NCI-H187 treated with DMSO at 0.1 percent for 48 hours (cell line): ENCODE measurements at regions not wholly inside any gene's neighbourhood (a gene's known extent, or its start where the extent isn't known, plus 50 kb on each side); places are given as distances from the start of the nearest gene placed in this dataset.

Source experiments
- DNase-seq: peaks from one replicate; lab custom pipeline; 2025; lab: John Stamatoyannopoulos, UW

DNA sequence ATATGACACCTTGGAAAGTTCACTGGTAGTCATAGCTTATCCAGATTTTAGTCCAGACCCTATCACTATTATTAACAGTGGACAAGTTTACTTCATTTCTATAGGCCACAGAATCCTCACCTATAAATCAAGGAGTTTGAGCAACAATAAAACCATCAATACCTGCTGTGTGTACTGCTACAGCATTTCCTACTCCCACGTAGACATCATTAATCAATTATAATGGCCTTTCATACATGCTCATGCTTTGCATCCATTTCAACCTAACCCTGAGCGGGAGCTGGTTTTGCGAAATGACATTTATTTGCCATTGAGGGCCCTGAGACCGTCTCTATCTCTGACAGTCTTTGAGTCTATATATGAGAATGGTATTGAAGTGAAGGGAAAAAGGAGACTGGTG lies 312.3 kb downstream of the FAT3 start:
- DNase-seq: no peak

DNA sequence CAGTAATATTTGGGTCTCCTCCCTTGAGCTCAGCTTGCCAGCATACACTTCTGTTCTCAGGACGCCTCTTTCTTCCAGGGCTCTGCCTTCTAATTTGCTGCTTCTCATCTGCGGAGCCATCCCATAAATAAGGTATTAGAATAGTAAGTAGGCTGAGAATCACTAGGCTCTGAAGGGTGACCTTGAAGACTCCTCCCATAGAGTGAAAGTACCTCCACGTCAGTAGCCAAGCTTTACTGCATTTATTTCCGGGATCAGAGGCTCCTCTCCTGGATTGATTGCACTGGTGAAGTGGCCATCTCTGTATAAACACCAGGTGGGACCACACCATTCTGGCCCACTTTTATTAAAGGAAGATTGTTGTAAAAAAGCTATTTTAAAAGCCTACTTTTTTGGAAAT lies 315.5 kb downstream of the FAT3 start:
- DNase-seq: no peak

DNA sequence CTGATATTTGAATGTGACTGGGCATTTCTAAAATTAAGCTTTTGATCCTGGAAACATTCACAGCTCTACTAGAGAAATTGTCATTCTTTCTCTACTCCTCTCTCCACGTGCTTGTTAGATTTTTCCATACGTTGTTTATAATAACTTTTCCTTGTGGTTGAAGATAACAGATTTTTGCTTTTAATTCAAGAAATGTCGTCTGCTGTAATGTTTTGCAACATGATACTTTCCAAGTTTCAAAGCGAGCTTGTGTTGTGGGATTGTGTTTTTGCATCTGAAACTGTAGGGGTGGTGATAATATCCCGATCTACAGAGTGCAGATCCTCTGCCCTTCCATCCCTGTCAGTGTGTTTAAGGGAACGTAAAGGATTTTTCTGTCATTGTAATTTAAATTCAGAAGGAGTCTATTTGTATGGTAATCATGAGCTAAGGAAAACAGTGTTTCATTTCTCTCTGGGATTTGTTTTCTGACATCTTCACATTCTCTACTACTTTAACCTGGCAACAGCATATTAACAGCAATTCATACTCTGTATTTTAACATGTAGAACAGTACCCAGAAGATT lies 321.4 kb downstream of the FAT3 start:
- no peak for DNase-seq

DNA sequence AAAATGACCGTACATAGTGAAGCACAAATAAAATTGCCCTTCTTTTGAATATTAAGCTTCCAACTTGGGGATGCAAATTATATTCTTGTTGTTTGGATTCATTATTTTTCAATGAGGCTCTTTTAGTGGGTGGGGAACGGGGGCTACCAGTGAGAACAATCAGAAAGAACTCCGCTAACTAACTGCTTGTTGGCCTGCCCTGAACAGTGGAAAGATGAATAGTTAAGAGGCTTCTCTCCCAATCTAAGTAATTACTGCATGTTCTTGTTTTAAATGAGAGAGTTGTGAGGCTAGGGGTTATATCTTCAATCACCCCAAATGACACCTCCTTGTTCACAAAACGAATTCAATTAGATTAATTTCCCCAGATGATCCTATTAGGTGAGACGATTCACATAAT lies 322.0 kb downstream of the FAT3 start:
- DNase-seq: no peak

DNA sequence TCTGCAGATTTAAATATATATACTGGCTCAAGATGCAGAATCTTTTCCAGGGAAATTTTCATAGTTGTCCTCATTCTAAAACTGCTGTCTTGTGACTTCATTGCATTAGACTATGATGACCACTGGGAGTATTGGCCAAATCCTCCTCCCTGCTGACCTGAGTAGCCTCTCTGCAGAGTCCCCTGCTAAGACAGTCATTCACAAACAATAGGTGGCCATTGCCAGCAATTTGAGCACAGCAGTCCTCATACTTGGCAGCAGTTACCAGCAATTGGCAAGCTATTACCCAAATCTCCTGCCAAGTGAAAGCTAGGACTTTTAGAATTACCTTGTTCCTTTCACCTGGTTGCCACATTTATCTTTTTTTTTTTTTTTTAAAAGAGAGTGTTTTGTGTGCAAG lies 325.8 kb downstream of the FAT3 start:
- no peak for DNase-seq

DNA sequence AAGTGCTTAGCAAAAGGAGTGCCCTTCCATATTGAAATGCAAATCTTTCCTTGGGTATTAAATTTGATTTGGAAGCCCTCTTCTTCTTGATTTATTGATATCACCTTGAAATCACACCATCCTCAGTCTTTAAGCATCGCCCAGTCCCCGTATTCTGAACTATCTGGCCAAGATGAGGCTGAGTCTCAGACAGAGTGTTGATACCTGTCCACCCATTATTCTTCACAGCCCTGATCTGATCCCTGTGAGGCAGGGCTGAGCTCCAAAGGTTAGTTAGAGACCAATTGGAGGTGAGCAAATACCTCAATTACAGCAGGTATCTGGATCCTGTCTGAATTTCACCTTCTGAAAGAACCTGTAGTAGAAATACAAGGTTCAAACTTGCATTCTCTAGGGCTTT lies 326.3 kb downstream of the FAT3 start:
- DNase-seq: no peak

DNA sequence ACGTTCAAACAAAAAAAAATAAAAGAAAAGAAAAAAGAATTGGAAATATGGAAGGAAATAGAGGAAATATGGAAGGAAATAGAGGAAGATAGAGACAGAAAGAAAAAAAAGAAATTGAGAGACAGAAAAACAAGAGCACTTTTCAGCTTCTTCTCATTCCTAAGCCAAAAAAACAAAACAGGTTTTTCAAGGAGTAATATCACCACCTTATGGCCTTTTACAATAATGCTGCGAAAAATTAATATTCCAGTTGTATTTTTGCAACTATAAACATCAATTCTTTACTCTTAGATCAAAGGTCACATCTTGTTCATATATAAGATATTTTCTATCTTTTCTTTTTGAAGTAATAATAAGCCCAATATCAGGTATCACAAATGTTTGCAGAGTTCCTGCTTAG lies 328.3 kb downstream of the FAT3 start:
- no peak for DNase-seq

DNA sequence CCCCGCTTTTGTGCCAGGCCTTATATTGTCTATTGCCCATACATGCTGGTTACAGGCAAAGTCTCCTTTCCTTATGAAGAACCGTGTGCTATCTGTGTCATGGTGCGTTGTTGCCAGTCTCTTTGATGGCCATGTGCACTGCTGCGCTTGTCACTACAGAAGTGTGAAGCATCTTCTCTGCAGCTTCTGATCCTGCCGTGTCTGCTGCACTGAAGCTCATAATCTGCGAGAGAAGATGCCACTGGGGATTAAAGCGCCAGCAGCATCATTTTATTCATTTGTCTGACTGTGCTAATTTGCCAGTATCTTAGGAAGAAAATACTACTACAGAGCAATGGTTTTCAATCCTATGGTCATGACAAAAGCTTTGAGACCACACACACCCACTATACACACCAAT lies 330.1 kb downstream of the FAT3 start:
- no peak for DNase-seq

DNA sequence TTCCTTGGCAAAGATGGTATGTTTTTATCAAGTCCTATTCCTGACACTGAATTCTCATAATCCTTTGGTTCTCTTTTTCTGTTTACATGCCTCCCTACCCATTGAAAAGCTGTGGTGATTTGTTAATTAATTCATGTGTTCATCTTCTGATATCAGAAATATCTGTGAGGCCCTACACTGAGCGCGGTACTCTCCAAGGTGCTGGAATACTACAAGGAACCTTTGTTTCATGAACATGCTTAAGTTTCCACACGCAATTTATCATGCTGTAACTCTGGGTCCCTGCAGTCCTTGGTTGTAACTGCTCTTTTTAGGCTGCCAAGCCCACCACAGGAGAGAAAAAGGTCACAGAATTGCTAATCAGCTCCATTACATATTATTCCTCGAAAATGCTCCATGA lies 331.8 kb downstream of the FAT3 start:
- DNase-seq: no peak

DNA sequence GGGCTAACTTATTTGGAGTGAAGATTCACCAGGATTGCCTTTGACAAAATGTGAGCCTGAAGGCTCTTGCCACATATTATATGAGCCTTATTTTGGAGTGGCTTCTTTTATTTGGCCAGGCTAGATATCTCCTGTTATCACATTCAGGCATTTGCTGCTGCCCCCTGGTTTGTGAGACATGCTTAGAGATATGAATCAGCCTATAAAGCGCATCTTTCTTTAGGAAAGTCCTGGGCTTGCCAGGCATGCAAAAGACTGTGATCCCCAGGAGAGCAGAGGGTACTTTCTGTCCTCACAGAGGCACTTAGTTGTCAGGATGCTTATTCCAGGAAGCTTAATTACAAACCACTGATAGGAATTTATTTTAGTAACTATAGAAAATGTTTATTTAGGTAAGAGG lies 333.3 kb downstream of the FAT3 start:
- DNase-seq: no peak

DNA sequence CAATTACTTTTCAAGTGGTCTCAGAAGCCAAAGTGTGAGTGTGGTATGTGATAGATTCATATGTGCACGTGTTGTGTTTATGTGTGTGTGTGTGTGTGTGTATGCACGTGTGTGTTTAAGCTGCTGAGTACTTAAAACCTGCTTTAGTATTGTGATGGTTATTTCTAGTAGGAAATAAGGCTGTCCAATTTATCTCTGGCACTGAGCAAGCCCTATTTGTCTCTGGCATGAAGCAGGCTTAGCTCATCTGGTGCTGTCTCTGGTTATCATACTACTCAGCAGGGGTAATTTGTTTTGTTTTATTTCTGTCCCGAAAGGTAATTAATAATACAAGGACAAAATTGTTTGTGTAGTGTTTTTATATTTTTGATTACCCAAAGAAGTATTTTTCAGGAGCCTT lies 333.7 kb downstream of the FAT3 start:
- DNase-seq: no peak

DNA sequence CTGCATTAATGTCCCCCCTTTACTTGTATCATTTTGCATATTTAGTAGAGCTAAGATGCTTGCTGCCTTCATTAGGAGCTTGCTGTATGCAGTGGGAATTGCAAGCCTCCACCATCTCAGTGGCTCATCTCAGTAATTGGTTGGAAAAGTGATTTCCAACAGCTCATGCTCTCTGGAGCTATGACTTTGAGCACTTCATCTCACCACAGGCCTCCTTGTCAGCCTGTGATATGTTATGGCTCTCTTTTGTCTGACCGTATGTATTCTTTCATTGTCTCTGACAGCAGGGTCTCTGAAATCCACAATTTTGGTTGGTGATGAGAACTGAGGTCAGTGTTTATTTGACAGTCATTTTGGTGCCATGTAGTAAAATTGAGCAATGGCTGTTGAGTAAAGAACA lies 345.1 kb downstream of the FAT3 start:
- no peak for DNase-seq

DNA sequence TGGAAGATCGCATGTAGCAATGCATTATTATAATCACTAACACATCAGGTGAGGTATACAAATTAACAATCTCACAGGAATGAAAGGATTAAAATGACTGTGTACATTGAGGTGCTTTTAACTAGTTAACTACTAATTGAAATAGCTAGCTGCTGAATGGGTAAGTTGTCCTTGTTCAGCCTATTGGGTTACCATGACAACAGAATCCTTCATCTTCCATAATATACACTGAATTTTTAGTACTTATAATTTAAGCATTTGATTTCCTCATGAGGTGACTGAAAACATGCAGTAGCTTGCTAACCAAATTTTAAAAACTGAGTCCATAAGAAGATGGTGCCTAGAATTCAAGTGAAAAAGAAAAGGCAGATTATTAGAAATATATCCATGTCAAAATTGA lies 347.9 kb downstream of the FAT3 start:
- DNase-seq: no peak

DNA sequence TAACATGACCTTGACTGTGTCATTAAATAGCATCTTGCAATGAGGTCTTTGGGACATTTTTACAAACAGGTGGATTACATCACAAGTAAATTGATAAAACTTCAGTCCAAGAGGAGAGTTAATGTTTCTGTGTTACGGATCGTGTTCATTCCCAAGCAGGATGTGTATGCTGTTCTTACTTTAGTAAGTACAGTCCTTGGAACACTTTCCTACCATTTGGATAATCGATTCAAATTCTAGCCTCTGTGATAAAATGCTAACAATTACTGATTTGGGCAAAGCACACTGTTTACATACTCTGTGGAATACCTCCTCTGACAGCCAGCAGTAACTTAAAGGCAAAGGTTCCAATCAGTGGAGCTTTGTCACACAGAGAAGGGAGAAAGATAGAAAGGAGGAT lies 351.7 kb downstream of the FAT3 start:
- no peak for DNase-seq

DNA sequence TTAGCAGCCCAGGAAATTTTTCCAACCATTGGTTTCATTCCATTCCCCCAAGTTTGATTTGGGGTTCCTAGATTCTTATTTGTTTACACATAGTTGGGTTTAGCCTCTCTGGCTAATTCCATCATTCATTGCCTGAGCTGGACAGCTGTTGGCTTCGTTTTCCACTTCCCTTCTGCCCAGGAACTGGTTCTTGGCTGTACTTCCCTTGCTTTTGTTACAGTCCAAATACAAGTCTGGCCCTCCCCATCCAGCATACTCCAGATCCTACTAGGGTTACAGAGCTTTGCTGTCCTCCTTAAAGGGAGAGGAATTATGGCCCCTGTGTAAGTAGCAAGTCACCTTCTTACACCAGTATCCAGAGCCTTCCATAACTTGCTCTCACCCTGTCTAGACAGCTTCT lies 356.3 kb downstream of the FAT3 start:
- DNase-seq: no peak

DNA sequence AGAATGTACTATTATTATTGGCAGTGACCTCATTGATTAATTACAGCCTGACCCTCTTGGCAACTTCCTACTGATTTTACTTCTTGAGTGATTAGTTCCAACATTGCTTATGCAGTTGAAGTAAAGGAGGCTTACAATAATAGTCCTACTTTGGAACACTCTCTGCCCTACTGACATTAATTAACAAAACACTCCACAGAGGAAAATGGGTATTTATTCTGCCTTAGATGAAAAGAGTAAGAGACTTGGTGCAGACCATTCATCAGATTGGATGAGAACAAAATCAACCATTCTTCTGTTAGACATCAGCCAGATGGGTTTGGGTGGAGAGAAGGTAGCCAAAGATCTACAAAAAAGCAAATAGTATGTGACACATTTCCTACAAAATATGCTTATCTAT lies 363.8 kb downstream of the FAT3 start:
- DNase-seq: no peak

DNA sequence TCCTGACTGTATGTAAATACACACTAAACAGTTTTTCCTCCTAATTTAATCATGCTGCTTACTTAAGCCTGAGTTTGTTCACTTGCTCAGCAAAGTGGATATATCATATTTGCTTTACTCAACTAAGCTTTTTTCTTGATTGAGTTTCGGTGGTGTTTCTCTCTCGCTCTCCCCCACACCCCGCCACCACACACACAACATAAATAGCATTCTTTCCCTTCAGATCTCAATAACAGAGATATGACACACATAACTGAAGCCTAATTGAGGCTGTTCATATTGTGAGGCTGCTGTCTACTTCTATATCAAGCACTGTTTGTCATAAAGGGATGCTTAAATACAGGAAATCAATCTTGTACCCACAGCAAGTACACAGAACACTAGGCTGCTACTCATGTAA lies 364.9 kb downstream of the FAT3 start:
- DNase-seq: no peak

DNA sequence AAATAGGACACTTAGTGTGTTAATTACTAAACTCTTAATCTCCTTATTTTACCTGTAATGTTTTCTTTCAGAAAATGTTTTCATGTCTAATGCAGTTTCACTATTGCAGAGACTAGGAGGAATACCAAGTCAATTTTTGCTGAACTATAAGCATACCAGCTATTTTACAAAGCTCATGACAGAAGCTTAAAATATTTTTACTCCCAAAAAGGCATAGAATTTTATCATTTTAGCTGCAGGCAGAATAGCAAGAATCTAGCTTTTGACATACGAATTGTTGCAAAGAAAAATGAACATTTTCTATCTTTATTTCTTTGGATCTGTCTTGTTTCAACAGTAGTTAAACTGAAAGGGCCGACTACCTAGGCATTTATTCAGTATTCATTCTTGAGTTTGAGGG lies 366.9 kb downstream of the FAT3 start:
- no peak for DNase-seq

DNA sequence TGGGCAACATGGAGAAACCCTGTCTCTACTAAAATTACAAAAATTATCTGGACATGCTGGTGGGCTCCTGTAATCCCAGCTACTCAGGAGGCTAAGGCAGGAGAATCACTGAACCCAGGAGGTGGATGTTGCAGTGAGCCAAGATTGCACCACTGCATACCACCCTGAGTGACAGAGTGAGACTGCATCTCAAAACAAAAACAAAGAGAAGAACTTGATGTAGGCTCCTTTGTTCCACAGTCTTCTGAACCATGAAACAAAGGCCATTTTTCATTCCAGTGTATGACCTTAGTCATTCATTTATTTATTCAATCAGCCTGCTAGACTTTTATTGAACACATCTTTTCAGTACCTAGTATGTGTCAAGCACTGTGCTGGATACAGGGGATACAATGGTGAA lies 369.6 kb downstream of the FAT3 start:
- no peak for DNase-seq

DNA sequence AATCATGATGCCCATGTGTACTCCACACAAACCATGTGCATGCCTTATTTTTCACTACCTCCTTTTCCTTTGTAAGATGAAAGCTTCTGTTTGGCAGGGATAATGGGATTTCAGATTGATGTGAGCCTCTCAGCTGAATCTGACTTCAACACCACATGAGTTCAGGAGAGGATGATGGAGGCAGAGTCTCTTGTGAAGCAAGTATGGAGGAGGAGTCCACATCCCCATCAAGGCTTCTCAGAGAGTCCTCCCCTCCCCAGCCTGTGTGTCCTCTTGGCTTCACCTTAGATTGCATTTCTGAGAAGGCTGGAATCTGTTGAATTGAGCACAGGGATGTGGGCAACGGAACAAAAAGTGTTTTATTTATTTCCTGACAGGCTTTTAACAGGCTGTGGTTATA lies 370.4 kb downstream of the FAT3 start:
- no peak for DNase-seq

DNA sequence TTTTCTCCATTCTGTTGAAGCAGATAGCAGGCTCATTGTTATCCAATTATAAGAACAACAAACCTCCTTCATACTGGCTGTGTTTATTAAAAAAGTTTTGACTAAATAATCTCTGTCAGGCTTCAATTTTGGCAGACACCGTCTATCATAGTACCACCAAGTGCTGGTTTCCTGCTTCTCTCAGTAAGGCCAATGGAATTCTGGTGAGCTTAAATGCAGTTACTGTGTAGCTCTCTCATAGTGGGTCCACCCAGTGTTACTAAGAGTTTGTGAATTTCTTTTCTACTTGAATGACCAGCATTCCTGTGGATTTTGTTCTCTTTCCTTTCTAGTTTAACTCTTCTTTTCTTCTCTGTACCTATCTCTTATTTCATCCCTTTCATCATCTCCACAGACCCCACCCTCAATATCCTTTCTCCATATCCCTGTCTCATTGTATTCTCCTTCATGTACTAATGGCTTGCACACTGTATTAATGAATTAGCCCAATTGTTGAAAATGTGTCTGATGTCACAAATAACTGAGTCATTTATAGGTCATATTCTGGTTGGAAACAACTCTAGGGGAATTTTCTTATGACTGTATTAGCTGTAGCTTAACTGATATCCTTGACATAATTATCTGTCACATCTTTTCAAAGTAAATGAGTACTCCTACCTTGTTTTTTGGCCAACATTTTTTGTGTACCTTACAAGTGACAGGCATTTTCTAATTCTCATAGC lies 372.1 kb downstream of the FAT3 start:
- no peak for DNase-seq

DNA sequence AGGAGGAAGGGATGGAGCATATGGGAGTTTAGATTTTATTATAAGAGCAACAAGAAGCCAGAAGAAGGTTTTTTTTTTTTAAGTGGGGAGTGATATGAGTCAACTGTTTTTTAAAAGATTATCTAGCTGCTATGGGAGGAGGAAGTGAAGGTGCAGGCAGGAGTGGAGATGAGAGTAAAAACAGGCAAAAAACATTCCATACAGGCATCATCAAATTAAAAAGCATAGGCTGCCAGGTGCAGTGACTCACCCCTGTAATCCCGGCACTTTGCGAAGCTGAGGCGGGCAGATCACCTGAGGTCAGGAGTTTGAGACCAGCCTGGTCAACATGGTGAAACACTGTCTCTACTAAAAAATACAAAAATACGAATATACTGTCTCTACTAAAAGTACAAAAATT lies 368.4 kb upstream of the MTNR1B start:
- no peak for DNase-seq

DNA sequence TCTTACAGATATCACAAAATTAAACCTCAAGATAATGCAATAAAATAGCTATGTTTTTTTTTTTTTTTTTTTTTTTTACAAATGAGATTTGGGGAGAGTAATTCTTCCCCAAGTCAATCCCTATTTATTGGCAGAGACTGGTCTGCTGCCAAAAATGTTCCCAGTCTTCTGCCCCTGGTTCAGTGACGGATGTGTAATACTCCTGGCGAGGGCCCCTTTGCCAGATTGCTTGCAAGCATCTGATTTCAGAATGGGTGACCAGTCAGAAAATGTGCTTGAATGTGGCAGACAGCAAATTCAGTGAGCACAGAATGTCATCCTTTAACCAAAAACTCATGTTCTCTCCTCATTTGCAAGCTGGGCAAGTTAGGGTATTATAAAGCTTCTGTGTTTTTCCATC lies 363.8 kb upstream of the MTNR1B start:
- DNase-seq: no peak

DNA sequence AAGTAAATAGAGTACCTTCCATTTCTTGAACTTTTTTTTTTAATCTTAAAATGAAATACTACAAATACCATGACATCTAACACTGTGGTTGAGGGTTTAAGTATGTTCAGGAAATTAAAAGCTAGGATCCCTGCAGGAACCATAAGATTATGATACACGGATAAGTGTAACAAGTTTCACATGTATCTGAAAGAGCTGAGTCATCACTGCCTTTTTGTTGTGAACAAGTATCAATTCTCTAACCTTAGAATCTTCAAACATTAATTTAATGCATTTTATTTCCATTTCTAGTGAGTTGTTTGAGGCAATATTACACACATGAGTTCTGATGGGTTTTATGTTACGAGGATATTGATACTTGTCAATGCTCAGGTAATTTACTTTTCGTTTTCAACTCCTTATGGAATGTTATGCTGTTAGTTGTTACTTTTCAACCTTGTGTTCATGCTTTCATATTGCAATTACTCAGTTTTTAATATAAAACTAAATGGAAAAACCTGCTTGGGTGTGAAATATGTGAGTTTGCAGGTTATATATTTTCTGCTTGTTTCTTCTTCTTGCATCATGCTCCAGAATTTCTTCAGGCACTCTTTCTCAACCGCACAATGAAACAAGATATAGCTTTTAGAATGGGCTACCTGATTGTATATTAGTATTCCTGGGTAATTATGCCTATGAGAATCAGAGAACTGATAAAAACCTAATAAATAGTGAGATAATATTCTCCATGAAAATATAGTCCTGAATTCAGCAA lies 361.3 kb upstream of the MTNR1B start:
- no peak for DNase-seq
